GM12873 (cell line): ENCODE measurements at regions not wholly inside any gene's neighbourhood (a gene's known extent, or its start where the extent isn't known, plus 50 kb on each side); places are given as distances from the start of the nearest gene placed in this dataset.

Experiments
- CTCF ChIP-seq: IDR thresholded peaks from 2 replicates; pipeline ENCODE4 v1.5.1; 2012; ENCODE audit warnings: low read depth, mild to moderate bottlenecking, moderate library complexity, low read length, control low read depth; ENCODE audit not compliant: insufficient read depth; ENCODE audit errors: missing control alignments

GRCh38 chr11:70695086-70695960 is 297.0 kb downstream of the CTTN start:
- no peak for TF ChIP-seq CTCF

GRCh38 chr11:70696076-70696475 is 297.7 kb downstream of the CTTN start:
- TF ChIP-seq CTCF = no peak

GRCh38 chr11:70696564-70696963 is 298.2 kb downstream of the CTTN start:
- no peak for TF ChIP-seq CTCF

- TF ChIP-seq CTCF = no peak
Observed at GRCh38 chr11:70697701-70698100, 299.4 kb downstream of the CTTN start.

- no peak for TF ChIP-seq CTCF
Observed at GRCh38 chr11:70698871-70699270, 300.5 kb downstream of the CTTN start.

- no peak for TF ChIP-seq CTCF
Observed at GRCh38 chr11:70699294-70700221, 301.2 kb downstream of the CTTN start.

GRCh38 chr11:70700453-70700852 is 302.1 kb downstream of the CTTN start:
- TF ChIP-seq CTCF = no peak
